ENCODE measurements at regions not wholly inside any gene's neighbourhood (a gene's known extent, or its start where the extent isn't known, plus 50 kb on each side); places are given as distances from the start of the nearest gene placed in this dataset.
"Not testable (repeated sequence)": the region's sequence is repeated elsewhere in the genome, so short reads cannot be mapped to it uniquely, and the experiment has no call there.

DNA sequence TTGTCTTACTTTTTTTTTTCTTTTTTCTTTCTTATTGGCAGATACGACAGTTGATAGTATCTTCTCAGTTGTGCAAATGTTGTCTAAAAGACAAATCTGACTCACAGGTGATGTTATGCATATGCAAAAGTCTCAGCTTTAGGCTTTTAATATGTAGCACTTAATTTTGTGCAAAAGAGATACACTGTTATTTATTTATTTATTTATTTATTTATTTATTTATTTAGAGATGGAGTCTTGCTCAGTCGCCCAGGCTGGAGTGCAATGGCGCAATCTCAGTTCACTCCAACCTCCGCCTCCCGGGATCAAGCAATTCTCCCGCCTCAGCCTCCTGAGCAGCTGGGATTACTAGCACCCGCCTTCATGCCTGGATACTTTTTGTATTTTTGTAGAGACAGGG is 383.9 kb upstream of the PCDH9 start:
- no peak for DNase-seq (ENCODE audit: low read depth, low spot score)

DNA sequence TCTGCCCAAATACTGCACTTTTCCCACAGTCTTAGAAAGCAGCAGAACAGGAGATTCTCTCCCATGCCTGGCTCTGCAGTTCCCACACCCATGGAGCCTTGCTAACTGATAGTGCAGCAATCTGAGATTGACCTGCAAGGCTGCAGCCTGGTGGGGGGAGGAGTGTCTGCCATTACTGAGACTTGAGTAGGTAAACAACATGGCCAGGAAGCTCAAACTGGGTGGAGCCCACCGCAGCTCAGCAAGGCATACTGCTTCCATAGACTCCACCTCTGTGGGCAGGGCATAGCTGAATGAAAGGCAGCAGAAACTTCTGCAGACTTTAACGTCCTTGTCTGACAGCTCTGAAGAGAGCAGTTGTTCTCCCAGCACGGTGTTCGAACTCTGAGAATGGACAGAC is 358.5 kb upstream of the PCDH9 start:
- no peak for DNase-seq (ENCODE audit: low read depth, low spot score)

DNA sequence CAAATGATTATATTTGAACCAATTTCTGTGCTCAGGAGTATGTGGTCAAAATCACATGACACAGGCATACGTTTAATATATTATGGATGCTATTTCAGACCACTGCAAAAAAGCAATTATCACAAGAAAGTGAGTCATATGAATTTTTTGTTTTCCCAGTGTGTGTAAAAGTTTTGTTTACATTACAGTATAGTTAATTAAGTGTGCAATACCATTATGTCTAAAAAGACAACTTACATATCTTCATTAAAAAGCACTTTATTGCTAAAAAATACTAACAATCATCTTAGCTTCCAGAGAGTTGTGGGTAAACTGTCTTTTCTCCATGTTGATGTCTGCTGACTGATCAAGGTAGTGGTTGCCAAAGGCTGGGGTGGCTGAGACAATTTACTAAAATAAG is 347.2 kb upstream of the PCDH9 start:
- no peak for DNase-seq (ENCODE audit: low read depth, low spot score)

DNA sequence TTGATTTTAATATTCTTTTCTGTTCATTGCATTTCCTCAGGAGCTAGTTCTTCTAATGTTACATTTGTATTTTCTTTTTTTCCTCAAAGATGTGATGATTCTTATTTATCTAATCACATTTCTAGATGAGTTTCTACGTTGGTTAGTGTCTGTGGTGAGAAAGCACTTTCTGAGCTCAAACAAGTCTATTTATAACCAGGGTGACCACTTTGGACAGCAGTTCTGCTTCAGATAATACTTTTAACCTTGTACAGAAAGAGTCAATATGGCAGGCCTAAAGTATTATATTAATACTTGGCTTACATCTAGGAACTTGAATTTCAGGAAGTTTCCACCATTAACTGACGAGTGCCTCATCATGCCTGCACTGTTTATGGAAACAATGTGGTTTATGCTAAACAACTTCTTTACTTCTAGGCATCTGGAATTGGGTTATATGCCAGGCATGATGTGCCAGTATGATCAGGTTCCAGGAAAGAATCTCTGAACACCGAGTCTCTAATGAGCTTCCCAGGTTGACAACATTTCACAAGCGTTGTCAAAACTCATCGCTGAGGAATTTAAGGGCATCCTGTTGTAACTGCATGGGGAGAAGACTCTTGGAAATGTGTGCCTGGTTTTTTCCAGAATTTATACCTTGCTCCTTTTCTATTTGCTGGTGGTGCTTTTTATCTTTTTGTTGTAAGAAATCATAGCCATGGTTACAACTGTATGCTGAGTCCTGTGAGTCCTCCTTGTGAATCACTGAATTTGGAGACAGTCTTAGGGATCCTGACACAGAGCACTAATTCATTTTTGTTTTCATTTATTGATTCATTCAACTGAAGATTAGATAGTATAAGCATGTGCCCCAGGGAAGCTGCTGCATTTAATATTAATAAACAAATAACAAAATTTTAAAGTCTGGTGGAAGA is 344.4 kb upstream of the PCDH9 start:
- DNase-seq (ENCODE audit: low read depth, low spot score) = no peak

DNA sequence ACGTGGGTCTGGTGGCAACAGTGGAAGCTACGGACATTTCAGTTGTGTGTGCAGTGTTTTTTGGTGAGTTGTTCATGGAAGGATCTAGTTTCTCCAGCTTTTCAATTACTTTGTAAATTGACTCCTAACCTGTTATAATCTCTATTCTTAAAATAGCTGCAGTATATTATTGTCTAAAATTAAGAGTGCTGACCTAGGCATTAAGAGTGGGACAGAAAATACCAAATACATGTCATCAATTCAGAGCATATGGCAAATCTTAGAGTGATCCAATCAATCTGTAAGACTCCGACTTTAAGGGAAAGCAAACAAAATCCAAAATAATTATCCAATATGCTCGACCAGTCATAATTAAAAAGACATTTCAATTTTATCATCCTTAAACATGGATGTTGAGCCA is 338.1 kb upstream of the PCDH9 start:
- no peak for DNase-seq (ENCODE audit: low read depth, low spot score)

DNA sequence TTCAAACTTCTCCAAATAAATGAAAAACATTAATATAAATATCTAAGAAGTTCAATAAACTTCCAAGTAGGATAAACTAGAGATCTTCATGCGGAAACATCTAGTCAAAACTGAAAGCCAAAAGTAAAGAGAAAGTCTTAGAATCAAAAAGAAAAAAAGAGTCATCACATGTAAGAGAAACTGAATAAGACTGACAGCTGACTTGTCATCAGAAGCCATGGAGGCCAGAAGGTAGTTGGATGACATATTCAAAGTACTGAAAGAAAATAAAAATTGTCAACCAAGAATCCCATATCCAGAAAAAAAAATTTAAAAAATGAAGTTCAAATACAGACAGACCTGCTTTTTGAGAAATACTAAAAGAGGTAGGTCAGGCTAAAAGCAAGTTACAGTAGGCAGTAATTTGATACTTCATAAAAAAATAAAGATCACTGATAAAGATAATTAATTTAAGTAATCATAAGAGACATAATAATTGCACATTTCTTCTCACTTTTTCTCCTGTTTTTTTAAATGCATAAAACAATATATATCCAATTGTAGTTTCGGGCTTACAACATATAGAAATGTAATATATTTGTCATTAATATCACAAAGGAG is 327.6 kb upstream of the PCDH9 start:
- DNase-seq (ENCODE audit: low read depth, low spot score) = no peak

DNA sequence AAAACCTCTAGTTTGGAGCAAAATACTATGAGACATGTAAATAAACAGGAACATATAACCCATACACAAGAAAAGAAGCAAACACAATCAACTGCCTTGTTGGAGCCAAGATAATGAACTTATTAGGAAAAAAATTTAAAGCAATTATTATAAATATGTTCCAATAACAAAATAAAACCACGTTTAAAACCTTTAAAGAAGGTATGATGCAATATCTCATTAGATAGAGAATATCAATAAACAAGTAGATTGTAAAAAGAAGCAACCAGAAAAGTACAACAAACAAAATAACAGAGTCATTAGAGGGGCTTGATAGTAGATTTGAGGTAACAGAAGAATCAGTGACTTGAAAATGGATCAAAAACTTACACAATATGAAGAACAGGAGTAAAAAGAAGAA is 327.0 kb upstream of the PCDH9 start:
- no peak for DNase-seq (ENCODE audit: low read depth, low spot score)

DNA sequence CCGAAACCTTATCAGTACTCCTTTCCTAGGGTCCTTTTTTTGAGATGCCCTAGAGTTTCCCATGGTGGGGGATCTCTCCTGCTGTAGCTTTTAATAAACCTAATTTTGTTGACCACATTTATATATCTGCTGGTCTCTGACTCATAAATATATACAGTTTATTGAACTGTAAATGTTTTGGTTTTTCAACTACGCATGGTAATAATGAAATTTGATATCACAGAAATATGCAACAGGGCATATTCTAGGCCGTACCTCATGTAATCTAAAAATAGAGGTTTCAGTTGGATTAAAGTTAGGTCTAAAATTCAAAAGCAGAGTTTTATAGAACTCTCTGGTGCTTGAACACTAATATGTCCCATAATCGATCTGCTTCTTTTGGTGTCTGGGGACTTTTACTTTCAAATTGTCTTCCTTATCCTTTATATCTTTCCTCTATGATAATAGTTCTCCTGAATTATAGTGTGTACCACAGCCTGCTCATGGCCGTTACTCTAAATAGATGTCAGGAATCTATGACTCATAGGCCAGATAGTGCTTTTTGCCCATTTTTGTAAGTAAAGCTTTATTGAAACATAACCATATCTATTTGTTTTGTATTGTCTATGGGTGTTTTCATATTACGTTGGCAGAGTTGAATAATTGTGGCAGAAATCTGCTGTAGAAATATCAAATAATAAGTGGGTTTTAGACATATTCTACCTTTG is 324.8 kb upstream of the PCDH9 start:
- DNase-seq (ENCODE audit: low read depth, low spot score) = no peak

DNA sequence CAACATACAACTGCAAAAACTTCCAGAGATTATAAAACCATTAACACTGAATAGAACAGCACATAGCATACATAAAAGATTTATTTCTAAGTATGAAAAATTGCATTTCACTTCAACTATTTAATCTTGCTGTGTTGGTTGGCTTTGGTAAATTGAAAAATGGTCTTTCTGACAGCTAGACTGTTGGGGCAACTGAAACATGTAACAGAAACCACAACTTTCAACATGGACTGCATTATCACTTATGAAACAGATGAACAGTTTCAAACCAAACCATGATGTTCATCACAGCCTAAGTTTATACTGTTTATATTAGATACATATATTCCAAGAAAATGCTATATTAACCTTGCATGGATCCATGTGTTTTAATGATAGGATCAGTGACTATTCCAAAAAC is 324.1 kb upstream of the PCDH9 start:
- no peak for DNase-seq (ENCODE audit: low read depth, low spot score)

DNA sequence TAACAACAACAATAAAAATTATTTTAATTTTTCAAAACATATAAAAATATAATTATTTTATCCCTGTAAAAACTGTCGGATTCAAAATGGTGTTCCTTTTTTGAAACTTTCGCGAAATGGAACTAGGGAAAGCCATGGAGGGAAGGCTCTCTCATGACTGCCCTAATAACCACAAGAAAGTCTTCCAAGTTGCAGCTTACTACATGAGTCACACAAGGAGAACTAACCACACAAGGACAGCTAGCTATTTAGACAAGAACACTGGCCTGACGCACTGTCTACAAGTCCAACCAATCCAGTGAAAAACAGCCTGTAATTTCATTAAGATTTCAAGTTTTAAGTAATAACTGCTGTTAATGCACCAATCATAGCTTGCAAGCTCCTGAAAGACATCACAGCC is 319.2 kb upstream of the PCDH9 start:
- DNase-seq (ENCODE audit: low read depth, low spot score) = no peak

DNA sequence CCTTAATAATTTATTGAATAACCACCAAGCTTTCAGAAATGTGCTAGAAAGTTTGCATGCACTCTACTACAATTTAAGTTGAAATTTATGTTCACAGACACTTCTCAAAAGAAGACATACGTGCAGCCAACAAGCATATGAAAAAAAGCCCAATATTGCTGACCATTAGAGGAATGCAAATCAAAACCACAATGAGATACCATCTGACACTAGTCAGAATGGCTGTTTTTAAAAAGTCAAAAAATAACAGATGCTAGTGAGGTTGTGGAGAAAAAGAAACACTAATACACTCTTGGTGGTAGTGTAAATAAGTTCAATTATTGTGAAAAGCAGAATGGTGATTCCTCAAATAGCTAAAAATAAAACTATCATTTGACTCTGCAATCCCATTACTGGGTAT is 308.8 kb upstream of the PCDH9 start:
- no peak for DNase-seq (ENCODE audit: low read depth, low spot score)

DNA sequence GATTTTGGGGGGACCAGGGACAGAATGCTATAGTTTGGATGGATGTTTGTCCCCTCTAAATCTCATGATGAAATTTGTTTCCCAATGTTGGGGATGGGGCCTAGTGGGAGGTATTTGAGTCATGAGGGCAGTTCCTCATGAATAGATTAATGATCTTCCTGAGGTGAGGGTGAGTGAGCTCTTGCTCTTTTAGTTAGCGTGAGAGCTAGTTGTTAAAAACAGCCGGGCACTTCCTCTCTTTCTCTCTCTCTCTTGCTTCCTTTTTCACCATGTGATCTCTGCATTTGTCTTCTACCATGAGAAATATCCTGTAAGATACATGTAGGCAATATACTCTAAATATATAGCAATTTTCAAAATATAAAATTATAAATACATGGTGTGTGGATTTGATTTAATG is 290.8 kb upstream of the PCDH9 start:
- no peak for DNase-seq (ENCODE audit: low read depth, low spot score)

DNA sequence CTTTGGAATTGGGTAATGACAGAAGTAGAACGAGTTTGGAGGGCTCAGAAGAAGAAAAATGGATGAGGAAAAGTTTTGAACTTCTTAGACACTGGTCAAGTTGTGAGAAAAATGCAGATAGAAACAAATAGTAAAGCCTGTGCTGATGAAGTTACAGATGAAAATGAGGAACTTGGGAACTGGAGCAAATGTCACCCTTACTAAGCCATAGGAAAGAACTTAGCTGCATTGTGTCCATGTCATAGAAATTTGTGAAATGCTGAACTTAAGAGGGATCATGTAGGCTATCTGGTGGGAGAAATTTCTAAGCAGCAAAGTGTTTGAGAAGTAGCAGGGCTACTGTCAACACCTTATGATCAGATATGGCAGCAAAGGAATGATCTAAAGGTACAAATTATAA is 289.2 kb upstream of the PCDH9 start:
- no peak for DNase-seq (ENCODE audit: low read depth, low spot score)

DNA sequence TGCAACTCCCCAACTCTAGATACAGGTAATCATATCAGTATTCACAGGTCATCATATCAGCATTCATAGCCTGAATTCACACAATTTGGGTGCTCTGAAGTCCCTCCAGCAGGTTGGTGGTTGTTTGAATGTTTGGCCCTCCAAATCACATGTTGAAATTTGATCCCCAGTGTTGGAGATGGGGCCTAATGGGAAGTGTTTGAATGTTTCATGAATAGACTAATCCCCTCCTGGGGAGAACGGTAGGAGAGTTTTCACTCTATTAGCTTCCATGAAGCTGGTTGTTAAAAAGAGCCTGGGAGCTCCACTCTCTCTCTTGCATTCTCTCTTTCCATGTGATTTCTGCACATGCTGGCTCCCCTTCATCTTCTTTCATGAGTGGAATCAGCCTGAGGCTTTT is 288.6 kb upstream of the PCDH9 start:
- peak; percentile 42 for DNase-seq (ENCODE audit: low read depth, low spot score)

DNA sequence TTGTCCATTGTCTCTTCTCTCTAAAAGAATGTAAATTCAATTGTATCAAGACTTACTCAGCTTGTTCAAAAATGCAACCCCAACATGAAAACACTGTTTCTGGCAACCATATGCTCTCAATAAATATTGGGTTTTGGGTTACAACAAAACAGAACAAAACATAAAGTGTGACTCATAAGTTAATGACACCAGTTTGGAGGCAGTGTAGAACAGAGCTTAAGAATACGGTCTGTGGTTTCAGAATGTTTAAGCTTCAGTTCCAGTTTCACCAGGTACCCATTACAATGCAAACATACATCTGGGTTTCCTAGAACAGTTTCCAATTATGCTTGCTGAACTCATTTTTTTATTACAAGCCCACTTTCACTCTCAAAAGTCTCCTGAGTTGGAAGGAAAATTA is 285.8 kb upstream of the PCDH9 start:
- no peak for DNase-seq (ENCODE audit: low read depth, low spot score)

DNA sequence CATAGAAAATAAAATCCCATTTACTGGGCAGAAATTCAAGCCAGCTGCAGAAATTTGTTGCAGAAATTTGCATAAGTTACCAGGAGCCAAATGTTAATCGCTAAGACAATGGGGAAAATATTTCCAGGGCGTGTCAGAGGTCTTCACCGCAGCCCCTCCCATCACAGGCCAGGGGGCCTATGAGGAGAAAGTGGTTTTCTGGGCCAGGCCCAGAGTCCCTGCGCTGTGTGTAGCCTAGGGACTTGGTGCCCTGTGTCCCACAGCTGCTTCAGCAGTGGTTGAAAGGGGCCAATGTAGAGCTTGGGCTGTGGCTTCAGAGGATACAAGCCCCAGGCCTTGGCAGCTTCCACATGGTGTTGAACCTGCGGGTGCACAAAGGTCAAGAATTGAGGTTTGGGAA is 278.9 kb upstream of the PCDH9 start:
- no peak for DNase-seq (ENCODE audit: low read depth, low spot score)

DNA sequence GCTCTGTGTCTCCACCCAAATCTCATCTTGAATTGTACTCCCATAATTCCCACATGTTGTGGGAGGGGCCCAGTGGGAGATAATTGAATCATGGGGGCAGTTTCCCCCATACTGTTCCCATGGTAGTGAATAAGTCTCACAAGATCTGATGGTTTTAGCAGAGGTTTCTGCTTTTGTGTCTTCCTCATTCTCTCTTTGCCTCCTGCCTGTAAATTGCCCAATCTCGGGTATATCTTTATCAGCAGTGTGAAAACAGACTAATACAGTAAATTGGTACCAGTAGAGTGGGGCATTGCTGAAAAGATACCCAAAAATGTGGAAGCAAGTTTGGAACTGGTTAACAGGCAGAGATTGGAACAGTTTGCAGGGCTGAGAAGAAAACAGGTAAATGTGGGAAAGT is 278.1 kb upstream of the PCDH9 start:
- not testable (repeated sequence) for DNase-seq (ENCODE audit: low read depth, low spot score)

DNA sequence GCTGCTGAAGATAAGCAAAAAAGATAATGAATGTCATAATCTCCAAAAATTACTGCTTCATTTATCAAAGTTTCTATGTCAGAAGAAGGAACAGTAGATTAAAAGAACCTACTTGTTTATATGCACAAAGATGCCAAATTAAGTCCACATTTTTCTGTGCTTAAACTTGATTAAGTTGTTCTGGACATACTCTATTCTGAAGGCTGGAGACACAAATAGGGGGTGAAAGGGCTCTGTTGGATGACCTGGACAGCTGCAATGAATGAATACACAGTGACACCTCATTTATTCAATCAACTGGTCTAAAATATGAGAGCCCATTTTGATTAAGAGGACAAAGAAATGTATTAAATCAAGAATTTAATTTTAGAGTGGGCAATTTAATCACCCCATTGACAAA is 276.3 kb upstream of the PCDH9 start:
- DNase-seq (ENCODE audit: low read depth, low spot score) = no peak

DNA sequence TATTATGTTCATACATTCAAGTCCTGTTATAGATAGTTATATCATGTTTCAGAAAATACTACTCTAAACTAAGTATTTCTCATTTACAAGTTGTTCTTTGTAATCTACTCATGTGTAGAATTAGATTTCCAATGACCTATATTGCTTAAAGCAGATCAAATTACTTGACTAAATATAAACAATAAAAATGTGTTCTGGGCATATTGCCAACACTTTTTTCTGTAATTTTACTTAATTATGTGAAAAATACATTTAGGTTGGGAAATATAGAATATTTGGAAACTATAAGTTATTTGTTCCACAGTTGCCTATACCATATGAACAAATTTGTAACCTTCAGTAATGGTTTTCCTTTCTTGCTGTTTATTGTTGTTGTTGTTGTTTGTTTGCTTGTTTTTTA is 275.2 kb upstream of the PCDH9 start:
- DNase-seq (ENCODE audit: low read depth, low spot score) = no peak

DNA sequence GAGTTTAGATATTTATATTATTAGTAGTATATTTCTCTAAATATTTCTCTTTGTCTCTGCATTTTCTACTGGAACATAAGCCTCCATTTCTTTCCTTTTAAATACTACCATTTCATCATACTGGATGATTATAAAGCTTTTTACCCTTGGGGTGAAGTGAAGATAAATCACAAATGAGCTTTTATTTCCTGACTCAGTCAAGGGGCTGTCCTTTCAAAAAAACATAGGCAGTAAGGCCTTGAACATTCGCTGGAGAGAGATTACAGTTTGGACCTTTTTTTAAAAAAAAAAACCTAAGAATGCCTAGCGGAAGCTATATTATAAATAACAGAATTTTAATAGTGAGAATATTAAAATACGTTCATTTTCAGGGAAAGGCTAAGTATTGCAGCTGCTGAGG is 268.8 kb upstream of the PCDH9 start:
- no peak for DNase-seq (ENCODE audit: low read depth, low spot score)

DNA sequence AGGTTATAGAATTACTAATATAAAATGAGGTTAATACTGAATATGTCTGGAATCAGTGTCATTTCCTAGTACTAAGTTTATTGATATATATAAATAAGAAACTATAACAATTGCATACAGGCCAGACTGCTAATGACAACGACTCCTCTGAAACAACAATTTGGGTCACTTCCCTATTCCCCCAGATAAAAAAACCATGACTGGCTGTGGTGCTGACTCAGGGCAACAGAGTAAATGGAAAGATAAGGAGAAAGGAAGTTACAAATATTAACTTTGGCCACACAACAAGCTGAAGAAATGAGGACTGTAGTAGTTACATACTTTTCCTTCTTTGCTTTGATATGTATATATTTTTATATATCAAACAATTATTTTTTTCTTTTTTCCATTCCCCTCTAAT is 263.7 kb upstream of the PCDH9 start:
- DNase-seq (ENCODE audit: low read depth, low spot score) = no peak

DNA sequence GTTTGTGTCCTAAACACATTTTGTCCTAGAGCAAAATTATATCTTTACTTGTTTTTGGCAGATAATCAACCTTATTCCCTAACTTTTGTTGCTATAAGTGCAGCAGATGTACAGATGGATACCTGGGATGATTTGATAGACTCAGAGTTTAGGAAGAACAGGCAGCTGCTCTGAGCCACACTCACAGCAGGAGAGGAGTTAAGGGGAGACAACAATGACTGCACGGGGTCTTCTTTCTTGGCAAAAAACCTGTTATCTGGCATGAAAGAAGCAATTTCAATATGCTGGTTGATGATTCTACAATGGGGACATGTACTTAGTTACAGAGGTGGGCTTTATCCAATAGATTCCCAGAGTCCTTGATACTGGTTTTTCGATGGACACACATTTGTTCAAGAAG is 258.9 kb upstream of the PCDH9 start:
- DNase-seq (ENCODE audit: low read depth, low spot score) = no peak

DNA sequence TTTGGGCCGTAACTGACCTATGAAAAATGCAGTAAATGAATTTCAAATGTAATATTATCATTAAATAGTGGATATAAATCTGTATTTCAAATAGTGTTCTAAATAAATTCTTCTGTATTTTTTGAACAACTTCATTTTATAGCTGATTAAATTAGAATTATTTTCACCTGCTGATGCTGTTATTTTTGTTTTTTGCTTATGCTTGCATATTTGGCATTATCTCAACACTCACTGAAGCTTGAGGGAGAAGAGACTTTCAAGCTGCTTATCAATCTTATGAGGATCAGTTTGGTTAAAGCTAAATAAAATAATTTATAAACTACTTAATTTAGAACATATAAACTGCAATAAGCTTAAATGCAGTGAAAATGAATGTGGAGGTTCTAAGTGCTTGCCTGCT is 251.3 kb upstream of the PCDH9 start:
- no peak for DNase-seq (ENCODE audit: low read depth, low spot score)
